ACC112 (cell line): ENCODE measurements at regions not wholly inside any gene's neighbourhood (a gene's known extent, or its start where the extent isn't known, plus 50 kb on each side); places are given as distances from the start of the nearest gene placed in this dataset.

Experiments
- H2AFZ ChIP-seq: fragments of 200-600 bp; sonication (generic); one replicate; pipeline ENCODE4 v1.6.0; 2017; ENCODE audit warnings: antibody characterized with exemption, low read length; ENCODE audit not compliant: unreplicated experiment
- H3K27ac ChIP-seq: fragments of 200-600 bp; sonication (generic); 2 replicates; pipeline ENCODE4 v1.5.1; 2014; ENCODE audit warnings: low read depth, mild to moderate bottlenecking, antibody characterized with exemption, low read length, moderate library complexity
- H3K27me3 ChIP-seq: fragments of 200-600 bp; sonication (generic); 2 replicates; pipeline ENCODE4 v1.6.1; 2014; ENCODE audit warnings: mild to moderate bottlenecking, antibody characterized with exemption, low read length, moderate library complexity, mixed read lengths; ENCODE audit not compliant: insufficient read depth
- H3K36me3 ChIP-seq: fragments of 200-600 bp; sonication (generic); 2 replicates; pipeline ENCODE4 v1.6.1; 2016; ENCODE audit warnings: mild to moderate bottlenecking, antibody characterized with exemption, low read length, moderate library complexity, mixed read lengths; ENCODE audit not compliant: insufficient read depth
- H3K4me1 ChIP-seq: fragments of 200-600 bp; sonication (generic); one replicate; pipeline ENCODE4 v1.6.1; 2016; ENCODE audit warnings: low read length, mixed read lengths; ENCODE audit not compliant: insufficient read depth, unreplicated experiment, control insufficient read depth
- H3K4me3 ChIP-seq: fragments of 200-600 bp; sonication (generic); 2 replicates; pipeline ENCODE4 v1.5.1; 2014; ENCODE audit warnings: mild to moderate bottlenecking, low read depth, low read length
- H3K79me2 ChIP-seq: fragments of 200-600 bp; sonication (generic); one replicate; pipeline ENCODE4 v1.6.0; 2016; ENCODE audit warnings: low read length; ENCODE audit not compliant: control insufficient read depth, unreplicated experiment, insufficient read depth

DNA sequence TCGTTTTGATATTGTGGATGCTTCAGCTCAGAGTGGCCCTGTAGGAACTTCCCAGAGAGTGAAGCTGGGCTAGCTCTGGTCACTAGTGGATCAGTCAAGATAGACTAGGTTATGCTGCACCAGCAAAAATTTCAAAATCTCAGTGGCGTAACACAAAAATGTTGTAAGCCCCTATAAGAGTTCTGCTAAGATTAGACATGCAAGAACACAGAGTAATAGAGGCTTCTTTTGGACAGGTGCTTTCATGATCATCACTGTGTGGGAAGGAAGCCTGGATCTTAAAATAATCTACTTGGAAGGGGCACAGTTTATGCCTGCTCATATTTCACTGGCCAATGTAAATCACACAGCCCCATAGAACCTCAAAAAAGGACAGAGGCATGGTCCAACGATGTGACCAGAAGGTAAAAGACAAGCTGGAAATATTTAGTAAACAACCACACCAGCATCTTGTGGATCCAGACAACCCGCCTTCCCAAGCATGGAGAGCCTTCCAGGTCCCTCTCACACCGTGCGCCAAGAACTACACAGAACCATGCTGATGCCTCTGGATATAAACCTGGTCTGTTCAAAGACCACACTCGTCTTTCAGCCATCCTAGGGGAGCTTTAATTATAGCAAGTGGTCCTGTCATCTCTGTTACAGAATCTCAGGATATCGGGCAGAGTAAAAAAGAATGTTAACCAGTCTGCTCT, 554.3 kb downstream of the EPHB1 start:
- Histone ChIP-seq H3K27me3 (no peaks in the 10 kb centered on the region), H3K27ac (no peak overlapping the region), H3K36me3 (no peaks in the 10 kb centered on the region), H3K4me3 (no peak overlapping the region), H2AFZ (no peak overlapping the region), H3K79me2 (no peaks in the 10 kb centered on the region), H3K4me1 (no peaks in the 10 kb centered on the region)

DNA sequence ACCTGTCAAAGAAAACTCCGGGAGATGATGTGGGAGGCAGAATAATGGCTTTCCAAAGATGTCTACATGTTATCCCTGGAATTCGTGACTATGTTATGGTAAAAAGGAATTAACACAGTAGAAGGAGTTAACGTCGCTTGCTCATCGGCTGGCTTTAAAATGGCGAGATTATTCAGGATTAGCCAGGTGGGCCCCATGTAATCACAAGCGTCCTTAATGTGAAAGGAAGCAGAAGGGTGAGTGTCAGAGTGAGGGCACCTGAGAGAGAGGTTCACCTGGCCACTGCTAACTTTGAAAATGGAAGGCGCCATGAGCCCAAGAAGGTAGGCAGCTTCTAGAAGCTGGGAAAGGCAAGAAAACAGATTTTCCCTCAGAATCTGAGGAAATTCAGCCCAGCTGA, 557.2 kb downstream of the EPHB1 start:
- H2AFZ ChIP-seq, result no peak overlapping the region
- no peaks in the 10 kb centered on the region for H3K27me3 ChIP-seq
- H3K36me3 ChIP-seq, result no peaks in the 10 kb centered on the region
- no peak overlapping the region for H3K4me3 ChIP-seq
- no peak overlapping the region for H3K27ac ChIP-seq
- H3K4me1 ChIP-seq, result no peaks in the 10 kb centered on the region
- no peaks in the 10 kb centered on the region for H3K79me2 ChIP-seq

DNA sequence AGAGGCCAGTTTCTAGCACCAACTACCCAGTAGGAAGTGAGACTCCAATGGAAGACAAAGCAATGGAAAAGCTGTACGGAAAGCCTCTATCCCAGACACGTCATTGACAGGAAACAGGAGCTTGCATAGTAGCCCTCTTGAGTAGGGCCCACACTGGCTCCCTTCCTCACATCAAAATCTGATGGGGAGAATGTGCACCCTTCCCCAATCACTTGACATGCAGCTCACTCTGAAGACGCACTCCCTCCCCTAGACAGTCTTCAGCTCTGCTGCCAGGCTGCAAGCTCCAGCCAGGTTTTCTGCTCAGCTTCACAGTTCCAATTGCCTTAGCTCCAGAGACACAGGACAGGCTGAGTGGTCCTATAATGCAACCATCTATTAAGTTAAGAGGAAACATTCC, 567.8 kb downstream of the EPHB1 start:
- no peaks in the 10 kb centered on the region for H3K4me1 ChIP-seq
- H2AFZ ChIP-seq, result no peak overlapping the region

DNA sequence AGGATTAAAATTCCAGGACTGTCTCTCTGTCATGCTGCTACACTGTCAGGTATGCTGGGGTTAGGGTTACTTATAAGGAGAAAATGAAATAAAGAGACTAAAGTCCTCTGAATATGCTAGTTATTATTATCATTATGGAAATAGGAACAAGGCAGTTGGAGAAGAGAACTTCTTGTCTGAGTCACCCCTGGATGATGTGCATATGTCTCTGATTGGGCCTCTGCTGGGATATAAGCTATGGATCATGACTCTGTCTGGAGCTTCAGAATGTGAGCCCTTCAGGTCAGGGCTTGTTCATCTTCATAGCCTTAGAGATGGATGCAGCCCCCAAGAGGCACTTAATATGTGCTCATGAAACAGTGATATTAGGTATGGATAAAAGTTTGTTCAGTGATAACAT, 569.6 kb downstream of the EPHB1 start:
- no peak overlapping the region for H3K27ac ChIP-seq
- H3K4me3 ChIP-seq, result no peak overlapping the region
- no peaks in the 10 kb centered on the region for H3K27me3 ChIP-seq
- no peaks in the 10 kb centered on the region for H3K4me1 ChIP-seq
- no peak overlapping the region for H2AFZ ChIP-seq
- no peaks in the 10 kb centered on the region for H3K79me2 ChIP-seq
- H3K36me3 ChIP-seq, result no peaks in the 10 kb centered on the region

More for the DNA sequence above, 567.8 kb downstream of the EPHB1 start:
- Histone ChIP-seq H3K4me3 (no peak overlapping the region), H3K36me3 (no peaks in the 10 kb centered on the region), H3K27me3 (no peaks in the 10 kb centered on the region), H3K27ac (no peak overlapping the region), H3K79me2 (no peaks in the 10 kb centered on the region)

DNA sequence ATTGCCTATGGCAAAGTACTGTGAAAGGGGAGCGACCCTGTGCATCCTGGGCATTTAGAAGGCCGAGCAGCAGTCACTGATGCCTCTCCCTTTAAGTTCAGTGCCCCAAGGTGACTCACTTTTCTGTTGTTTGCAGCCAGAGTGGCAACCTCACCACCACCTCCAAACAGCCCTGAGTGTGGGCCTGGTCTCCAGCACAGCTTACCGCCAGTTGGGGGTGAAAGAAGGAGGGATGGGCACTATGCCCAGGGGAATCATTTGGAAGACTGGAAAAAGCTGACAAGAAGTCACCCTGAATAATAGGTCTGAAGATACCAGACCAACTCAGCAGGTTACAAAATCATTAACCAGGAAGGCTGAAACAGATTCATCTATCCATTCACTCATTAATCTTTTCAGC, 571.8 kb downstream of the EPHB1 start:
- Histone ChIP-seq H3K27me3 (no peaks in the 10 kb centered on the region), H3K4me3 (no peak overlapping the region)

DNA sequence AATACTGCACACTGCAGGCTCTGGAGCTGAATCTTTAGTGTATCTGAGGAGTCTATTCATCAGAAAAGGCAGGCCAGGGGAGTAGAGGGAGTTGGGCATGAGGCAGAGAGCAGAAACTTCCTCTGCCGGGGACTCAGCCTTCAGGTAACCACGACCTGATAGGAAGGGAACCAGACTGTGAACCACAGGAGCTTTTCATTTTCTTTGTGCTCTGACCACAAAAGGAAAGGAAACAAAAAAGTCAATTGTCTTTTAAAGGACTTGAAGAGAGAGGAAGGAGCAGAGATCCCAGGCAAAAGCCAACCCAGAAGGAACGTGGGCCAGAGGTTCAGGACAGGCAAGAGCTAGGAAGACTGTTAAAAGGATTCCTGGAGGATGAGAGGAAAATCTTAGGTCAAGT, 573.3 kb downstream of the EPHB1 start:
- no peak overlapping the region for H2AFZ ChIP-seq
- H3K27ac ChIP-seq, result no peak overlapping the region
- no peaks in the 10 kb centered on the region for H3K4me1 ChIP-seq
- H3K4me3 ChIP-seq, result no peak overlapping the region
- H3K79me2 ChIP-seq, result no peaks in the 10 kb centered on the region
- no peaks in the 10 kb centered on the region for H3K27me3 ChIP-seq
- H3K36me3 ChIP-seq, result no peaks in the 10 kb centered on the region

More for the DNA sequence above, 571.8 kb downstream of the EPHB1 start:
- H3K79me2 ChIP-seq, result no peaks in the 10 kb centered on the region
- no peaks in the 10 kb centered on the region for H3K4me1 ChIP-seq
- no peak overlapping the region for H2AFZ ChIP-seq
- no peaks in the 10 kb centered on the region for H3K36me3 ChIP-seq
- H3K27ac ChIP-seq, result no peak overlapping the region

DNA sequence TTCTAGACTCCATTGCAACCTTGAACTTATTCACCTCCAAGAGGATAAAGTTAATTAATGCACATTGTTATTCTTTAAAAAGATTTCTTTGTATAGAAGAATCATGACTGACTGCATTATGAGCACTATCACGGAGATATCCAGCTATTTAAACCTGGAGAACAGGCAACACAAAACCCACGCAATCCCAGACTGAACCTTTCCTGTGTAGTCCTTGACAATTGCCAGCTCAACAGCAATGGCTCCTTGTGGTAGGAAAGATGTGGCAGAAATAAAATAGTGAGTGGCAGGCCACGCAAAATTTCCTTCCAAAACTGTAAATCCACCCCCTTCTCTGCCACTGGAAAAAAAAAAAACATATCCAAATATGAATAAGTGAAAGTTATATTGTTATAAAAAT, 573.7 kb downstream of the EPHB1 start:
- Histone ChIP-seq H3K27me3 (no peaks in the 10 kb centered on the region), H2AFZ (no peak overlapping the region), H3K36me3 (no peaks in the 10 kb centered on the region), H3K27ac (no peak overlapping the region), H3K79me2 (no peaks in the 10 kb centered on the region), H3K4me1 (no peaks in the 10 kb centered on the region), H3K4me3 (no peak overlapping the region)

DNA sequence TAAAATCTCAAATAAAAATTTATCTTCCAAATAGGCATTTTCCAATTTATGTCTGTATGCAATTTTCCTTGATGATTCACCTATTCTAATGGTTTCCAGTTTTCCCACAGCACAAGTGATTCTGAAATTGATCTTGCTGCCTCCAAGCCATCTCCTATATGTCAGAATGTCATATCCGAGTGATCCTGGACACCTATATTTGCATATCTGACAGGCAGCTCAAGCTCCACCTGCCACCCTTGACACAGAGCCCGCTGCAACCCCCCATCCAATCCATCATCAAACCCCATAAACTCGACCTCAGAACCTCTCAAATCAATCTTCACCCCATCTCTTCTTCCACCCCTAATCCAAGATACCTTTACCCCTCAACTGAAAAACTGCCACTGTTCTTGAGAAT, 579.5 kb downstream of the EPHB1 start:
- Histone ChIP-seq H3K4me3 (no peak overlapping the region), H3K36me3 (no peaks in the 10 kb centered on the region)

DNA sequence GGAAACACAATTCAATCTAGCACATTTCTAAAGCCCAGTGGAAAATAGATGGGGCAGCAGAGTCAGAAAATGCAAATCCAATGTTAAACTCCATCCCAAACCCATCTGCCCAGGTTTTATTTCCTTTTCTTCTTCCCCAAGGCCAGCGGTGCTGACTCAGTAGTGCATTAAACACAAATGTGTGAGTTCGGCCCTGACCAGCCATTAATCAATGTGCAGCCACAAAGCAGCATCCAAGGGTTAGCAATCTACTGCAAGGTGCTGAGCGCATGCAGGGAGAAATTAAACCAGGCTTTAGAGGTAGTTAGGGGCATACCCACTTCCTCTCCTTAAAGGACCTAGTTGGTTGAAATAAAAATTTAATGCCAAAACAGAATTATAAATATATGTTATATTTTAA, 583.3 kb upstream of the PPP2R3A start:
- H3K4me1 ChIP-seq, result no peaks in the 10 kb centered on the region
- no peak overlapping the region for H2AFZ ChIP-seq
- H3K36me3 ChIP-seq, result no peaks in the 10 kb centered on the region
- H3K27ac ChIP-seq, result no peak overlapping the region
- no peak overlapping the region for H3K4me3 ChIP-seq
- no peaks in the 10 kb centered on the region for H3K79me2 ChIP-seq
- no peaks in the 10 kb centered on the region for H3K27me3 ChIP-seq

More for the DNA sequence above, 579.5 kb downstream of the EPHB1 start:
- Histone ChIP-seq H3K79me2 (no peaks in the 10 kb centered on the region), H2AFZ (no peak overlapping the region), H3K4me1 (no peaks in the 10 kb centered on the region), H3K27me3 (no peaks in the 10 kb centered on the region), H3K27ac (no peak overlapping the region)

DNA sequence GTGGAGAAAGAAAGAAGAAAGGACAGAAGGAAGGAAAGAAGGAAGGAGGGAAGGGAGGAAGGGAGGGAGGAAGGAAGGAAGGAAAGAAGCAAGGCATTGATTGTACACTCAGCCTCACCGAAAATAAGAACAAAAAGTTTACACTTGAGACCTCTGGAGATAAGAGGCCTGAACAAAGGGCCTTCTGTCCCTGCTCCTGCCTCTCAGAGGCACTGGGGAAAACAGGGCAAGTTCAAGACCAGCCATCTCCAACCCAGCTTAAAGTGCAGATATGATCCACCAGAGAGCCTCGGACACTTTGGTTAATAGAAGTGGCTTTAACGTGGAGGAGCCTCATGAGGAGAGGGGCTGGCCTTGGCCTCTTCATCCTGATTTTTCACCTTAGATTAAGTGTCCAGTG, 582.9 kb upstream of the PPP2R3A start:
- H3K4me1 ChIP-seq, result no peaks in the 10 kb centered on the region
- H3K4me3 ChIP-seq, result no peak overlapping the region
- no peaks in the 10 kb centered on the region for H3K79me2 ChIP-seq
- no peak overlapping the region for H2AFZ ChIP-seq
- no peaks in the 10 kb centered on the region for H3K36me3 ChIP-seq
- no peak overlapping the region for H3K27ac ChIP-seq
- H3K27me3 ChIP-seq, result no peaks in the 10 kb centered on the region

DNA sequence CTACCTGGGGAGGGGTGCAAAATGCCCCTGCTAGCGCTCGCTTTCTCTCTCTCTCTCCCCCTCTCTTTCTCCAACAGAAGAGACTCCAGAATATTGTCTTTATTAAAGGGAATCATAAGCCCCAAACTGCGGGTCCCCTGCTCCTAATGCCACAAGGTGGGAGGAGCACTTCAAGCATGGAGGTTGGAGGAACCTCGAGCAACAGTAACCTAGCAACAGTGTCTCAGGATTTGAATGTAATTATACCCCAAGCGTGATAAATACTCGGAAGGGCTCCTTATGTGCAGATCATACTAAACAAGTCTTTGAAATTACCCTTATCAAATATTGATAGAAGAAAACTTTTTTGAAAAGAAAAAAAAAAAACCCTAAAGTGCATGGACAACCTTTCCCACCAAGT, 582.2 kb upstream of the PPP2R3A start:
- Histone ChIP-seq H3K27me3 (no peaks in the 10 kb centered on the region), H3K4me3 (no peak overlapping the region), H3K79me2 (no peaks in the 10 kb centered on the region), H3K36me3 (no peaks in the 10 kb centered on the region), H3K27ac (no peak overlapping the region), H3K4me1 (no peaks in the 10 kb centered on the region), H2AFZ (no peak overlapping the region)
